ENCODE measurements at regions not wholly inside any gene's neighbourhood (a gene's known extent, or its start where the extent isn't known, plus 50 kb on each side); places are given as distances from the start of the nearest gene placed in this dataset.

DNA sequence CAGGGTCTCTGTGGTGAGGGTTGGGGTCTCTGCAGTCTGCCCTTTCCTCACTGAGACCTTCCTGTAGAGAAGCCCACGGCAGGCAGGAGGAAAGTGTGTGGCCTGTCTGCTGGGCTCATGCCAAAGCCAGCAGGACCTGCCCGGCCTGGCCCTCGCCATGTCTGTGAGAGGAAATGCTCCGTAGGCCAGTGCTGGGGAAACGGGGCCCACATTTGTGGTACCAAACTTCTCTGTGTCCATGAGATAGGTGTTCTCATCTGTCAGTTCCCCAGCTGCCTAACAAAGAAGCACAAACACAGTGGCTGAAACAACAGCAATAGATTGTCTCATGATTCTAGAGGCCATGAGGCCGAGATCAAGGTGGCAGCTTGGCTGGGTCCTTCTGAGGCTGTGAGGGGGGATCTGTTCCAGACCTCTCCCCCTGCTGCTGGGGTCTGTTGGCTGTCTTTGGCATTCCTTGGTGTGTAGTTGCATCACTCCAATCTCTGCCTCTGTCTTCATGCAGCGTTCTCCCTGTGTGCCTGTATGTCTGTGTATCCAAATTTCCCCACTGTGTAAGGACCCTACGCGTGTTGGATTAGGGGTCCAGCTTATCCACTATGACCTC, 772.5 kb downstream of the TBC1D22A start:
- Histone ChIP-seq H3K36me3 (no peaks in the 10 kb centered on the region), H3K27ac (no peak overlapping the region), H3K9me3 (peaks cover 0 to 8% of the 10 kb centered on the region in 2 donors), H3K4me1 (no peaks in the 10 kb centered on the region), H3K4me3 (no peak overlapping the region), H3K27me3 (no peaks in the 10 kb centered on the region)
- DNase-seq (ENCODE audit: low spot score): no peak
- TF ChIP-seq, protein P1, sequence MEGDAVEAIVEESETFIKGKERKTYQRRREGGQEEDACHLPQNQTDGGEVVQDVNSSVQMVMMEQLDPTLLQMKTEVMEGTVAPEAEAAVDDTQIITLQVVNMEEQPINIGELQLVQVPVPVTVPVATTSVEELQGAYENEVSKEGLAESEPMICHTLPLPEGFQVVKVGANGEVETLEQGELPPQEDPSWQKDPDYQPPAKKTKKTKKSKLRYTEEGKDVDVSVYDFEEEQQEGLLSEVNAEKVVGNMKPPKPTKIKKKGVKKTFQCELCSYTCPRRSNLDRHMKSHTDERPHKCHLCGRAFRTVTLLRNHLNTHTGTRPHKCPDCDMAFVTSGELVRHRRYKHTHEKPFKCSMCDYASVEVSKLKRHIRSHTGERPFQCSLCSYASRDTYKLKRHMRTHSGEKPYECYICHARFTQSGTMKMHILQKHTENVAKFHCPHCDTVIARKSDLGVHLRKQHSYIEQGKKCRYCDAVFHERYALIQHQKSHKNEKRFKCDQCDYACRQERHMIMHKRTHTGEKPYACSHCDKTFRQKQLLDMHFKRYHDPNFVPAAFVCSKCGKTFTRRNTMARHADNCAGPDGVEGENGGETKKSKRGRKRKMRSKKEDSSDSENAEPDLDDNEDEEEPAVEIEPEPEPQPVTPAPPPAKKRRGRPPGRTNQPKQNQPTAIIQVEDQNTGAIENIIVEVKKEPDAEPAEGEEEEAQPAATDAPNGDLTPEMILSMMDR (IDR thresholded peaks at IDR 0.05): no peak

DNA sequence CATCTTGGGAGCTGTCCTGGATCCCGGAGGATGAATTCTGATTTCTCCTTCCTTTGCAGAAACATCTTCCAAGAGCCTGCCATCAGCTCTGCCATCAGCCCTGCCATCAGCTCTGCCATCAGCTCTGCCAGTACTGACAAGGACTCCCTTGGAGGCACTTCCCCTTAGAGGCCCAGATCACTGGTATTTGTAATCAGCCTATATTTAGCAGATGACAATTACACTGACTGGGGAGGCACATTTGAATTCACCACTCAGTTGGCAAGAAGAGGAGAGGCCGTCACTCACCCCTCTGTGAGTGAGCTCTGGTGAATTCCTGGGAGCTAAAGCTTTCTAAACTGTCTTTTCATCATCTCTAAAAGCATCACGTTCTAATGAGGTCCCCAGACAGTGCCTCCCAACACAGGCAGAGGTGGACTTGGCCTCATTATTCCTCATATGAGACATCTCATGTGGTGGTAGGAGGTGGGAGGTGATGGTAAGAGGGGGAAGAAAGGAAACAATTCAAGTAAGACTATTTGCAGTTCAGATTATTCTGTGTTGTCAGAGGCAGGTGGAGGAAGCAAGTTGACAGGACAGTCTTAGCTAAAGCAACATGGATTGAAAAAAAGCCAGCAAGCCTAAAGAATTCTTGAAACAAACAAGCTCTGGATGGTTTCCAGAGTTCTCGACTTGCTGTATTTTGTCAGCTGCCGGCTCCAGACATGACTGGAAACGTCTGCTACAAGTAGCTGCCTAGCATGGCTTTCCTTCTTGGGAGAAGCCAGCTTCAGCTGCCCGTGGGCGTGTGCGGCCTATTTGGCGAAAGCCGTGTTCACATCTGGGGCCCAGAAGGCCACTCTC, 771.7 kb downstream of the TBC1D22A start:
- no peaks in the 10 kb centered on the region for H3K27me3 ChIP-seq
- H3K27ac ChIP-seq: no peak overlapping the region
- no peak for DNase-seq (ENCODE audit: low spot score)

DNA sequence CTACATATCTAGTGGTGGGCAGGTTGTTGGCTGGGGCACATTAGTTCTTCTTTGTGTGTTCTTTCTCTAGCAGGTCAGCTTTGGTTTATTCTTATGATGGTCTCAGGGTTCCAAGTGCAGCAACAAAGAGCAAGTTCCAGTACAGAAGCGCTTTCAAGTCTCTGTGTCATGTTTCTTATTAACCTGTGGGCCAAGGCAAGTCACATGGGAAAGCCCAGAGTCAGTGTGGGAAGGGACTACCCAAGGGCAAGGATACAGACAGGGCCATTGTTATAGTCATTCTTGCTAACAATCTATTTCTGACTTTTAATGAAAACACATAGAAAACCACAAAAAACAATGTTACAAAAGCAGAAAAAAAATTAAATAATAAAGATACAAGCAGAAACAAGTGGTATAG, 754.6 kb downstream of the TBC1D22A start:
- Histone ChIP-seq H3K27me3 (no peaks in the 10 kb centered on the region), H3K27ac (no peak overlapping the region), H3K4me1 (no peaks in the 10 kb centered on the region), H3K4me3 (no peak overlapping the region), H3K9me3 (no peaks in the 10 kb centered on the region), H3K36me3 (no peaks in the 10 kb centered on the region)
- TF ChIP-seq, protein P1 (IDR thresholded peaks at IDR 0.05): no peak
- no peak for DNase-seq (ENCODE audit: low spot score)

More for the DNA sequence above, 771.7 kb downstream of the TBC1D22A start:
- Histone ChIP-seq H3K4me3 (no peak overlapping the region), H3K36me3 (no peaks in the 10 kb centered on the region), H3K9me3 (peaks cover 0 to 8% of the 10 kb centered on the region in 2 donors), H3K4me1 (no peaks in the 10 kb centered on the region)
- TF ChIP-seq, protein P1 (IDR thresholded peaks at IDR 0.05): no peak

DNA sequence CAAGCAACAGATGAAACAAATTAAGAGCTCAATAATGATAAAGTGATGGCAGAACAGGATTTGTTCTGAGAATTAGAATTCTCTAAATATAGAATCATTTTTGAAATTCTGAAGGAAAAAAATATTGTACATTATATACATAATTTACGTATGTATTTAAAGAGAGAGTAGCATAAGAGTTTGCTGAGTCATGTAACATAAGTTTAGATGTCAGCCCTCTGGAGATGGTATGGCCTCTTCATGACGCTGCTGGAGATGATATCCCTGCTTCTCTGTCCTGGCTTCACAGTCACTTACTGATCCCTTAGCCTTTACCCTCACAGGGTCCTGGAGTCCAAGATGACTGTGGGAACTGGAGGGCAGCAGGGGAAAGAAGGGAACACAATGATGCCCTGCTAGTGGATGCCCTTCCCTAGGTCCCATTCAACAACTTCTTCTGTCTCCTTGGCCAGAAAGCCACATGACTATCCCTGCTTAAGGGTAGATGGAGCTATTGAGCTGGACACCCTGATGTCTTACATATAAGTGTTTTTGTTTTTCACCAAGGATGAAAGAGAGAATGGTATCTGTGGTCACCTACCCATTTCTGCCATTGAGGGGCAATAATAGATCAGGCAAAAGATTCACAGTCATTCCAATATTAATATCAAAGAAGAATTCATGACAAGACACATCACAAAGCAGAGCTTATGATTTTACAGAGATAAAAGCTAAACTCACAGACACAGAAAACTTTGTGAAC, 753.1 kb downstream of the TBC1D22A start:
- no peak overlapping the region for H3K4me3 ChIP-seq
- TF ChIP-seq, protein P1 (IDR thresholded peaks at IDR 0.05): no peak
- no peaks in the 10 kb centered on the region for H3K27me3 ChIP-seq
- H3K27ac ChIP-seq: no peak overlapping the region
- H3K4me1 ChIP-seq: no peaks in the 10 kb centered on the region
- DNase-seq (ENCODE audit: low spot score): no peak
- no peaks in the 10 kb centered on the region for H3K9me3 ChIP-seq
- H3K36me3 ChIP-seq: no peaks in the 10 kb centered on the region

DNA sequence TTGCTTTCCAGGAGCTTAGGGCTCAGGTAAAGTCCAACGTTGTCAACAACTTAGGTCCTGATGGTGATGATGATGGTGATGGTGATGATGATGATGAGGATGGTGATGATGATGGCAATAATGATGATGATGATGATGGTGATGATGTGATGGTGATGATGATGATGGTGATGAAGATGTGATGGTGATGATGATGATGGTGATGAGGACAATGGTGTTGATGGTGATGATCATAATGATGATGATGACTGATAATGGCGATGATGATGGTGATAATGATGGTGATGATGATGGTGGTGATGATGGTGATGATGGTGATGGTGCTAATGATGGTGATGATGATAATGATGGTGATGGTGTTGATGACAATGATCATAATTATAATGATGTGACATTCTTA, 750.2 kb downstream of the TBC1D22A start:
- H3K27me3 ChIP-seq: no peaks in the 10 kb centered on the region
- no peaks in the 10 kb centered on the region for H3K4me1 ChIP-seq
- no peak overlapping the region for H3K27ac ChIP-seq
- no peak for DNase-seq (ENCODE audit: low spot score)
- TF ChIP-seq, protein P1 (IDR thresholded peaks at IDR 0.05): no peak
- H3K9me3 ChIP-seq: no peaks in the 10 kb centered on the region
- no peaks in the 10 kb centered on the region for H3K36me3 ChIP-seq
- H3K4me3 ChIP-seq: no peak overlapping the region

All from right atrium auricular region (tissue), 2 donors.